ENCODE measurements at regions not wholly inside any gene's neighbourhood (a gene's known extent, or its start where the extent isn't known, plus 50 kb on each side); places are given as distances from the start of the nearest gene placed in this dataset.

DNA sequence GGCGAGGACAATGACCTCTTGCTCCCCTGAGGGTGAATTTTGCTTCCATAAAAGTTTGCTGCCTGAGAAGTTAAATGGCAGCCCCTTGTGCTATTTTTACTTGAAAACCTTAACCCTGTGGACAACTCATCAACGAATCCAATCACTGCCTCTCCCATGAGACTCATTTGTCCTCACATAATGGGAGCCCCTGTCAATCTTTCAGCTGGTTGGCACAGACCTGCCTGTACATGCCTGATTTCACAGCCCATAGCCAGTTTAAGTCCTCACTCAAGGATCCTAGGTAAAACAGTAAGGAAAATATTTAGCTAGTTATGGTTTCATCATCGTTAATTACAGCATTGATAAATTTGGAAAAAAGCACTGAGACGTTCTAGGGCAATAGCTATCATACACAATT lies 207.4 kb downstream of the NHLRC3 start:
- DNase-seq = no peak

DNA sequence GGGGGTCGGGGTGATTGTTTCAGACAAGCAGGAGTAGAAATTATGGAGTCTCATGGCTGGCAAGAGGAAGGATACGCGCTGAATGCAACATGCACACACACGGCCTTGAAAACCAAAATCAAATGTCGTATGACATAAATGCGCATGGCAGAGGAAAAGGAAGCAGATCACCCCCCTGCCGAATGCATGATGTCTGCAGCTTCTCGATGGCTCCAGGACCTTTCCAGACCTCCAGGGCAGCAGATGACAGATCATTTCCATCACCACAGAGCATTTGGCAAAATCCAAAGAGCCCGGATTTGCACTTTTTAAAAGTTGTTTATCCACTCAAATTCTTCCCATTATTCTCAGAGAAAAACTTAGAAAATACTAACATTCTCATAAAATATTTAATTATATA lies 211.7 kb downstream of the NHLRC3 start:
- no peak for DNase-seq

DNA sequence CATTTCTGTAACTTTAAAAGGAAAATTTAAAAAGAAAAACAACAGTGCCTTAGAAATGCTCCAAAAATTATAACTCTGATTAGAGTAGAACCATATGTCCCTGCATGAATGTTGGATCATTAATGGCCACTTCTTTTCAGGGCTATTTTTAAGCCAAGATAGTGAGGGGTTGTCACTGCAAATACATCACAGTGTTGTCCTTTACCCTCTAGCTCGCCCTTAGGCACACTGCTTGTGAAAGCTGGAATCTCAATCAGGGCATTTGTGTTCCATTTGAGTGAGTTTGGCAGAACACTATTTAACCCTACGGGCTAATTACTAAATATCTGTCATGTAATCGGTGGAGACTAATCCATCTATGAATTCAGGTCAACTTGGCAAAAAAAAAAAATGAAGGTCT lies 212.2 kb downstream of the NHLRC3 start:
- DNase-seq = no peak

DNA sequence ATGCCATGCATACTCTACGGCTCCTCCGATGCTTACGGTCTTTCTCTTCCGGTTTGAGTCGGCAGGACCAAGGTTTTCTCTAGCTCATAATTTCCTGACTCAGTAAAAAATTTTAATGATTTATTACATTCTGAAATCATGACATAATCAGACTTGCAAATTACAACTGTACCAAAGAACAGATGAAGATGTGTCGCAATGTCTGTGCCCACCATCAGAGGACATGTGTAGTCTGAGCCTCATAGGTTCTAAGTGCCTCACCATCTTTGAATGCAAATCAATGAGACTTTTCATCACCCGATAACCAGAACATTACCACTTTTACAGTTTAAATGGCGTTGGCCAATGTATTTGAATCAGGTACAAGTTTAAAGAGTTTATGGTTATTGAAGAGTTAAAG lies 213.1 kb downstream of the NHLRC3 start:
- DNase-seq = no peak

DNA sequence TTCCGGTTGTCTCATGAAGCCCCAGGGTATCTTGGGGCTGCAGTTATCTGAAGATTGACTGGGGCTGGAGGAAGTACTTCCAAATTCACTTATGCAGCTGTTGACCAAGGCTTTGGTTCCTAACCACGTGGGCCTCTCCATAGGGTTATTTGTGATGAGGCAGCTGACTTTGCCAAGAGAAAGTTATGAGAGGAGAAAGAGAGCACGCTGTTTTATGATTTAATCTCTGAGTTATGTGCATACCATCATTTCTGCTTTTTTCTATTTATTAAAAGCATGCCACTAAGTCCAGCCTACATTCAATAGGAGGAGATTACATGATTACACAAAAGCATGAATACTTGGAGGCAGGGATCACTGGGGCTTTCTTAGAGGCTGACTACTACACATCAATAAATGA lies 215.5 kb downstream of the NHLRC3 start:
- DNase-seq = no peak

DNA sequence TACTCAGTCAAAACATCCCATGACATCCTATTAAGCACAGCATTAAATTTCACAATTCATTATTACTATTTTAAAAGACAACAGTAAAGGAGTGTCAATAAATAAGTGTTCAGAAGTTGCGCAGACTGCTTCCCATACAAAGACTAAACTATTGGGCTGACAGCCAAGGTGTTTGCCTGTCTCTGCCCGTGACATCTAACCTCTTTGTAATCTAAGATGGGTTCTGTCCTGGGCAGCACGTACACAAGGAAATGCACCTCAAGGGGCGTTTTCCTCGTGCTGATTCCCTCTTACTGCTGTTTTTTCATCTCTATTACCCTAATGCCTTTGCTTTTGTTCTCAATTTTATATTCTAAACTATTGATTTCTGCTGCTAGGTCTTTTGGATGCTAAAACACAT lies 216.3 kb downstream of the NHLRC3 start:
- no peak for DNase-seq

DNA sequence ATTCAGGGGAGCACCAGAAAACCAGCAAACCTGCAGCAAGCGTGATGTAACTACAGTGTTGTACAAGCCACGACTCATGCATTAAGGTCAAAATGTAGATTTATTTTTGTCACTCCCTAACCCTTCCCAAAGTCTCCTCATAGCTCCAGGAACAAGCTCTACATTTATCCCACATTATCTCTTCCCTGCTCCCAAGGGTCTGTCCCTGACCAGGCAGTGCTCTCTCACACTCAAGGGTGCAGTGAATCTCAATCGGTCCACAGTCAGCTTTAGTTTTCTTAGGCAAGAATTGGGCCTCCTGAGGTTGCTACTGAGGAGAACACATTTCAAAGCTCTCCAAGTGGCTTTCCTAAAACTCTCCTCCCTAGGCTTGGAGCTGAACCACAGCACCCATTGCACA lies 219.4 kb downstream of the NHLRC3 start:
- DNase-seq = no peak

DNA sequence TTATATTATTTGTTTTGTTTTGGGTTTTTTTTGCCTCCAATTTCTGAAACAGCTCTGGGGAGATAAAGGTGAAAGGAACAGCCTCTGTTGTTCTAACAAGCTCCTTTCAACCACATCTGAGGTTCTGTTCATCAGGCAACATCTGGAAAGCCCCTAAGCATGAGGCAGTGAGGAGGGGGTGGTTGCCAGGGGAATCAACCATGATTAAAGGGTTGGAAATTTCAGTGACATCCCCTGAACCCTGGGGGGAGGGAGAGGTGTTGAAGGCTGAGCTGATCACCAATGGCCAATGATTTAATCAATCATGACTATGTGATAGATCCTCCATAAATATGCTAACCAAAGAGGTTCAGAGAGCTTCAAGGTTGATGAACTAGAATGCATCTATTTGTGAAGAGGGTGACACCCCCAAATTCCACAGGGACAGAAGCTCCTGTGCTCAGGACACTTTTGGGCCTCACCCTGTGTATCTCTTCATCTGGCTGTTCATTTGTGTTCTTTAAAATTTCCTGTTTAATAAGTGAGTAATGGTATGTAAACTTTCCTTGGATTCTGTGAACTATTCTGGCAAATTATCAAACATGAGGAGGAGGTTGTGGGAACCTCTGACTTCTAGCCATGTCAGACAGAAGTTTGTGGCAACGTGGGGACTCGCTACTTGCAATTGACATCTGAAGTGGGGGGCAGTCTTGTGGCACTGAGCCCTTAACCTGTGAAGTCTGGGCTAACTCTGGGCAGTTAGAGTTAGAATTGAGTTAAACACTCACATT lies 221.3 kb downstream of the NHLRC3 start:
- no peak for DNase-seq

DNA sequence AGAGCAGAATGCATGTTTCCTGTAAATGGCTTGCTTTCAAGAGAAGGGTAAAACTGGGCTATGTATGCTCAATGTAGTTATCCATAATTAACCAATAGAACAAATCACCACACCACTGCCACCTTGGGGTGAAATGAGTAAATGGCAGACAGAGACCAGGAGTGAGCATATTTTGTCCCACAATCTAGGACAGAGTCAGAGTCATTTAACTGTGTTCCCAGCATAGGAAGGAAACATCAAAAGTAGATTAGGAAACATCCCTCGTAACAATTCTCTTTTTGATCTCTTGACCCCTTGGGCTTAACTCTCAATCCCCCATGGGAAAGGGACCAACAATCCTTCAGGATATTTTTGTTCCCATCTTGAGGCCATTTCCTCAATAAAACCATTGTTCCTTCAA lies 224.8 kb downstream of the NHLRC3 start:
- DNase-seq = peak; percentile 59 to 60

DNA sequence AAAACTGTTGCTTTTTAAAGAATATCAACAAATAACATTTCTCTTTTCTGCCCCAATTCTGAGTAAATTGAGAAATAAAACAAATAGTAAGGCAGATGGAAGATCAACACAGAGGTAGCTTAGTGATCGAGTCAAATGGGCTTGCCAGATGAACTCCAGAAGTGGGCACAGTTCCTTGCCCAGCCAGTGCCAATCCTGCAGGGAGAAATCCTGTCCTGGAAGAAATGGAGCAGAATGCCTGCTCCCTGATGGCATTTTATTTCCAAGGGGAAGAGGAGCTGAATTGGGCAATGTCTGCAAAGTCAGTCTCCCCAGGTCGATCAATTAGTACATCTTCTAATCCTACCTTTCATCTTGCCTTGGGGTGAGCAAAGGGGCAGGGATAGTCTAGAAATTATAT lies 225.3 kb downstream of the NHLRC3 start:
- DNase-seq = no peak

DNA sequence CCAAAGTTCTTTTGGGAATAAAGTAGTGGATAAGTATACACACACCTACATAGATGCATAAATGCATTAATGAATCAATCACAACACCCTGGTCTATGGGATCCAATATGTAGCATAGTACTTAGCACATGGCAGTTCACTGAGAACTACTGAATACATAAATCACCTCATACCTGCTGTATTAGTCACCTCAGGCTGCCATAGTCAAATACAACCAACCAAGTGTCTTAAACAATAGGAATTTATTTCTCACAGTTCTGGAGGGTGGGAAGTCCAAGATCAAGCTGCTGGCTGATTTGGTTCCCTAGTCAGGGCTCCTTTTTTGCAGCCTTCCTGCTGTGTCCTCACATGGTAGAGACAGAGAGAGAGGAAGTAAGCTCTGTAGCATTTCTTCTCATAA lies 228.2 kb downstream of the NHLRC3 start:
- no peak for DNase-seq

DNA sequence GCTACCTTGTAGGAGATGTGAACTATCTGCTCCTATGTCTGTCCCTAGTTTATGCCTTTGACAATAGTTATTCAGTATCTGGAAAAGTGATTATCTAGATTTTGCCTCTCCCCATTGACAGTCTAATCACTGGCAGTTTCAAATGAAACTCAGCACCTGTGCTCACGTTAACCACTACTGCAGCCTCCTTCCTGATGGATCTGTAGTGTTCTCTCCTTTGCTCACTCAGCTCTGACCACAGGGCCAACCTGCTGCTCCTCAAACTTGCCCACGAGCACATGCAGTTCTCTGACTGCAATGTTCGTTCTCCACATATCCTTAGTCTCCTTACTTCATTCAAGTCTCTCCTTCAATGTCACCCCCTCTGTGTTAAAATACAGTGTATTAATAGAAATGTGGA lies 230.1 kb downstream of the NHLRC3 start:
- no peak for DNase-seq

DNA sequence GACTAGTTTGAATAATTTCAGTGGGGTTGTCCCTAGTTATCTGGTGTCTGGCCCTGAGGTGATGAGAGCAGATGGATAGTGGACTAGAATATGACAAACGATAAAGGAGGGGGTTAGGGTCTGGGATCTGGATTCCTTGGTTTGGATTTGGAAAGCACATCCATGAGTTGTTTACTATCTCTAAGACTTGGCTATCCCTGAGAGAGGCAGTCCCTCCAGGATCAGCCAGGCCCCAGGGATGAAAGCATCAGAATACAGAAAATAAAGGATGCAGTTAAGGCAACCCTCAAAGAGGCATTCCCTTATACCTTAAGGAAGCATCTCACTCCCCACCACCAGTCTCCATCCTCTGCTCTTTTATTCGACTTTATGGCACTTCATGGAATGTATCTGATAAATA lies 230.7 kb downstream of the NHLRC3 start:
- no peak for DNase-seq

DNA sequence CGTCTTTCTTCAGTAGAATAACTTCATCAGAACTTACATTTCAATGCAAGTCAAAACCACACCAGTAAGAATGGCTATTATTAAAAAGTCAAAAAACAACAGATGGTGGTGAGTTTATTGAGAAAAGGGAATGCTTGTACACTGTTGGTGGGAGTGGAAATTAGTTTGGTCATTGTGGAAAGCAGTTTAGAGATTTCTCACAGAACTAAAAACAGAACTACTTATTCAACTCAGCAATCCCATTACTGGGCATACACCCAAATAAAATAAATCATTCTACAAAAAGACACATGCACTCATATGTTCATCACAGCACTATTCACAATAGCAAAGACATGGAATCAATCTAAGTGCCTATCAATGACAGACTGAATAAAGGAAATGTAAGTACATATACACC lies 231.2 kb downstream of the NHLRC3 start:
- no peak for DNase-seq

DNA sequence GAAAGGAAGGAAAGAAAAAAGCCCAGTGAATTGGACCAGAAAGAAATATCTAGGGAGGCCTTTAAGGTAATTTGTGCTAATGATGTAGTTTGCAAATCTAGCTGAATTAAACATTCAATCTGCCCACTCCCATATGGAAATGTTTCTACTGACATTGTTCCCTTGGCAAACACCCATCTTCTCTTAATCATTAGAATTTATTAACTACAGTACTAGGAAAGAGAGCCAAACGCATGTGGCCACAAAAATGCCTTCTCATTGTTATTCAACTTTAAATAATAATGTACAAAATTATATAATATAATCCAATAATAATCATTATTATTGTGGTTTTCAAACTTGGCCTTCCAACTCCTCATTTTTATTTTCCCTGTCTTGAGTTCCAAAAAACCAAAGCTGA lies 234.7 kb downstream of the NHLRC3 start:
- no peak for DNase-seq

DNA sequence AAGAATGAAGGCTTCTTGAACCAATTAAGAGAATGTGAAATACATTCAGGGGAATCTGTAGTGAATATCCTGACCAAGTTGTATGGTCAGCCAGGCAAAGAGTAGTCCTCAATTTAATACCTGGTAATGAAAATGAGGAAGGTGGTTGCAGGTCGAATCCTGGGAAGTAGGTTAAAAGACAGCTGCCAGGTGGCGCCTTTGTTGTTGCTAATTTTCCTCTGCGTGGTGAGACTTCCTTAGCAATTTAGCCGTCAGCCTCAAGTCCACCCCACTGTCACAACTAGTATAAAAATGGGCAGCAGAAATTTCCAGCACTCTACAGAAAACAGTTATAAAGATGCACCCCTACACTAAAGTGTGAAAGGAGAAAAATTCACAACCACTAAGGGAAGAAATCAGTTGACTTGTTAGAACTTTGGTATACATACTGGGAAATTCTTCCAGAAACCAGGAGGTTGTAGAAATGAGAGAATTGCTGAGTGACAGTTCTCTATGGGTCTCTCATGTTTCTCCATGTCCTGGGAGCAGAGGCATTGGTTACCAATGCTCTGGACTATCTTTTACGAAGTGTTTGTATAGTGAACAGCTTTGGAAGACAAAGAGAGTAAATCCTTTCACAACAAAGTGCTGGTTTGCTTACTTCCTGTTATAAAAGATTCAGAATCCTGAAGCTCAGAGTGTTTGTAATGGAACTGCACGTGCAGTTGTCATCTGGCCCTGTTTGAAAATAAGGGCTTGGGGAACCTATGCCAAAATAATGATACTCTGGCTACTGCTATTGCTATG lies 235.9 kb downstream of the NHLRC3 start:
- no peak for DNase-seq

DNA sequence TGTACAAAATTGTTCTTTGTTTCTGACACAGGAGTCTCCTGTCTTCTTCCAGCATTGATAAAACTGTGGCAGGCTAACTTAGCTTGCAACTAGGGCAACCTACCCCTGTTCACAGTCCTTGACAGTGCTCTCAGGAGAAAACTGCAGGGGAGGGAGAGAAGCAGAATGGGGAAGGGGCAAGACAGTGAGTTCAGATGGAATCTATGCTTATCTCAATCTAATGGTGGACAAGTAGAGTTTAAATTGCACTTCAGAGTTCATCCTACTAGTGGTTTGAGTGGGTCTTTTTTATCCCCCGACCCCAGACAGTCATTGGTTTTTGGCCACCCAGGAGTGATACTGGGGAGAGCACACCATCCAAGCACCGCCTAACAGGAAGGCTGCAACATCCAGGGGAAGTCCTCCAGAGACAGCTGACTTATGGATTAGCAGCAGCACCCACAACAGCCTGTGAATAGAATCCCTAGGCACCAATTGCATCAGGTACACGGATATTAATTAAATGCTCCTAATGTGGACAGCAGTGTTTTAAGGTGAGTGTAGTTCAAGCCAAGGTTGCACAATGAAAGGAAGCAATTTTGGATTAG lies 236.6 kb downstream of the NHLRC3 start:
- DNase-seq = no peak

DNA sequence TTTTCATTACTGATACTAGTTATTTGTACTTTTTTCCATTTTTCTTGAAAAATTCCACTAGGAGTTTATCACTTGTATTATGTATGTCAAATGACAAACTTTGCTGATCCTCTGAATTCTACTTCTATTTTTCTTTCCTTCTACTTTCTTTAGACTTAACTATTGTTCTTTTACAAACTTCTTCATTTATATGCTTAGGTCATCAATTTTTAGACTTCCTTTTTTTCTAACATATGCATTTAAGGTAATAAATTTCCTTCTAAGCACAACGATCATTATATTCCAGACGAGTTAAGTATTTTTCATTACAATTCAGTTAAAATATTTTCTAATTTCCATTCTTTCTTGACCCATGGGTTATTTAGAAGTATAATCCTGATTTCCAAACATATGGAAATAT lies 240.8 kb downstream of the NHLRC3 start:
- DNase-seq = no peak

DNA sequence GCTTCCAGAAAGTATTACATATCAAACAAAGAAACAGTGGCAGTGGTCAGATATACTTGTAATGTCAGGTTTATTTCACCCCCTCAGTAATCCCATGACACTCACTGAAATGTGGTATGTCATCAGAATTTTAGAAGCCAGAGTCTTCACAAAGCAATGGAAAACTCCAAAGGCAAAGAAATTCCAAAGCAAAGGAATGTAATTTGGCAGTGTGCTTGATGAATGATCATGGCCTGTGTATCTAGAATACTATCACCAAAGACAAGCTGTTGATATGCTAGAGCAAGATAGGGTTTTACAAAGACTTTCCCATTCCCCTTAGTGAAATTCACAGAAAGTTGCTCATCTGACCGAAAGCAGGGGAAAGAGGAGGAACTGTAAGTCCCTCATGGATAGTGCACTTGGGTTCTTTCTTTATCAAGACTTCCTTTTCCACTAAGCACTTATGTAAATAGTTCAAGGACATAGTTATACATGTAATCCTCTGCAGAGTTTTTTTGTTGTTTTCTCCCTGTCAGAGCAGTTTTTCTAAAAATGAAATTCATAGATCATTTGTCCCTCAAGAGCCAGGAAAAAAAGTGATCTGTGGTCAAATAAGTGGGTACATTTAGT lies 243.4 kb downstream of the NHLRC3 start:
- no peak for DNase-seq

DNA sequence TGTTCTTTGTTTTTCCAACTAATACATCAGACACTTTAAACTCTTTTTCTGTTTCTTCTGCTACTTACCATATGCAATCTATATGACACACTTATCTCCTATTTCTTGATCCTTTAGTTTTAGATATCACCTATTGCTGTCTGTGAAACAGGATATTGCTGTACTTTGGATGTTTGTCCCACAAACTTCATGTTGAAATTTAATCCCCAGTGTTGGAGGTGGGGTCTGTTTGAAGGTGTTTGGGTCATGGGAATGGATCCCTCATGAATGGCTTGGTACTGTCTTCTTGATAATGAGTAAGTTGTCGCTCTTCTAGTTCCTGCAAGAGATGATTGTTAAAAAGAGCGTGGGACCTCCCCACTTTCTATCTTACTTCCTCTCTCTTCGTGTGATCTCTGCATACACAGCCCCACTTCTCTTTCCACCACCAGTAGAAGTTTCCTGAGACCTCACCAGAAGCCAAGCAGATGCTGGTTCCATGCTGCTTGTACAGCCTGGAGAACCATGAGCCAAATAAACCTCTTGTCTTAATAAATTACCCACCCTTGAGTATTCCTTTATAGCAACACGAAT lies 244.2 kb downstream of the NHLRC3 start:
- DNase-seq = no peak

DNA sequence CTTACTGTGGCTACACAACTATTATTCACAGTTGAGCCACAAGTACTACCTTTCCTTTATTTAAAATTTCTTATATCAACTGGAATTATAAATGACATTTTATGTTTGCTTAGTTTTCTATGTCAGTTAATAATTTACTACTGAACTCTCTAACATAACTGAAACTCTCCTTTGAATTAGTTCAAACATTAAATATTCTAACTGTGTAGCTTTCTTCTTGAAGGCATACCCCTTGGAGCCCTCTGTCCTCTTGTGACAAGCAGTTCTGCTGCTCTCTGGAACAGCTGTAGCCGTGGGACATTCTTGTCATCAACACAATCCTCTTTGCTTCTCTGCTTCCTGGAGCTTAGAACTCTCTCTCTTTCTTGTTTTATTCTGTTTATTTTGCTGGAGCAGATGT lies 244.8 kb downstream of the NHLRC3 start:
- no peak for DNase-seq

DNA sequence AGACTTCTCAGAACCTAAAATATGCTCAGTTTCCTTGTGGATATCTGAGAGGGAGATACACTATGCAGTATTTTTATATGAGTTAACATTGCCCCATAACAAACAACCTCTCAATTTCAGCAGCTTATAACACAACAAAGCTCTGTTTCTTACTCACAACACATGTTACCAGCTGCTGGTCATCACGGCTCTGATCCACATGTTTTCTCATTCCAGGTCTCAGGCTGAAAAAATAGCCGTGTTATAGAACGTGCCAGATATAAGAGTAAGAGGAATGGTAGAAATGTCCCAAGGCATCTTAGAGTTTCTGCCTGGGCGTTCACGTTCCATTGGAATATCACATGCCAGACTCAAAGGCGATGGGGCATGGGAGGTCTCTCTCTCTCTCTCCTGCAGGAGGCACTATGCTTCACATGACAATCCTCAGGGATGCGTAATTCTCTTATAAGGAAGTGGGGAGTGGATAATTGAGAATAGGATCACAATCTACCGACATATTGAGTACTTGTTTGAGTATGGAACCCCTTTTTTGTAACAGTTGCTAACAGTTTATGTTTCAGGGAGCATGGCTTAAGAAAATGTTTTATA lies 246.6 kb downstream of the NHLRC3 start:
- DNase-seq = no peak
